AG09309 (cell line): ENCODE measurements at regions not wholly inside any gene's neighbourhood (a gene's known extent, or its start where the extent isn't known, plus 50 kb on each side); places are given as distances from the start of the nearest gene placed in this dataset.

ENCODE experiments used
- DNase-seq: peaks from one replicate; pipeline ENCODE4 v3.0.0-alpha.2; 2010; ENCODE audit warnings: low read depth
- H3K4me3 ChIP-seq: 2 replicates; pipeline ENCODE4 v1.5.1; 2011; ENCODE audit warnings: mild to moderate bottlenecking, low read depth, low read length, moderate library complexity; ENCODE audit not compliant: control insufficient read depth
- TF ChIP-seq, protein P1 (sequence below): IDR thresholded peaks from 2 replicates; pipeline ENCODE4 v1.5.1; 2011; ENCODE audit warnings: mild to moderate bottlenecking, low read depth, low read length, inconsistent platforms; ENCODE audit not compliant: insufficient read depth, control insufficient read depth; ENCODE audit errors: missing control alignments

DNA sequence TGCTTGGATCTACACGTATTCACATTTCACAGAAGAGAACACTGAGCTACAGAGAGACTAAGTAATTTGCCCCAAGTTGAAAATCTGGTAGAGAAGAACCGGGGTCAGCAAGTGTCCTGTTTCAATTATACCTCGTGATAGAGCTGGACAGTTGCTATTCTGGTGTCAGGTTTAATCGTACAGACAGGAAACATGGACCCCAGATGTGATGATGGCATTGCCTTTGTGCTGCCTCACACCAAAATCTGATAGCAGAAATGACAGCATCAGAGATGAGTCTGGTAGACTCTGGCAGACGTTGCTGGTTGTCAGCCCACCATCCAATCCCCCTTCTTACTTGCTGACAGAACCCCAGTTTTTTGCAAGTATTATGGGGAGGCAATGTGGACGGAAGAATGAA, 112.1 kb upstream of the FOXF1 start:
- no peak overlapping the region for H3K4me3 ChIP-seq
- DNase-seq, result no peak
- TF ChIP-seq, protein P1, sequence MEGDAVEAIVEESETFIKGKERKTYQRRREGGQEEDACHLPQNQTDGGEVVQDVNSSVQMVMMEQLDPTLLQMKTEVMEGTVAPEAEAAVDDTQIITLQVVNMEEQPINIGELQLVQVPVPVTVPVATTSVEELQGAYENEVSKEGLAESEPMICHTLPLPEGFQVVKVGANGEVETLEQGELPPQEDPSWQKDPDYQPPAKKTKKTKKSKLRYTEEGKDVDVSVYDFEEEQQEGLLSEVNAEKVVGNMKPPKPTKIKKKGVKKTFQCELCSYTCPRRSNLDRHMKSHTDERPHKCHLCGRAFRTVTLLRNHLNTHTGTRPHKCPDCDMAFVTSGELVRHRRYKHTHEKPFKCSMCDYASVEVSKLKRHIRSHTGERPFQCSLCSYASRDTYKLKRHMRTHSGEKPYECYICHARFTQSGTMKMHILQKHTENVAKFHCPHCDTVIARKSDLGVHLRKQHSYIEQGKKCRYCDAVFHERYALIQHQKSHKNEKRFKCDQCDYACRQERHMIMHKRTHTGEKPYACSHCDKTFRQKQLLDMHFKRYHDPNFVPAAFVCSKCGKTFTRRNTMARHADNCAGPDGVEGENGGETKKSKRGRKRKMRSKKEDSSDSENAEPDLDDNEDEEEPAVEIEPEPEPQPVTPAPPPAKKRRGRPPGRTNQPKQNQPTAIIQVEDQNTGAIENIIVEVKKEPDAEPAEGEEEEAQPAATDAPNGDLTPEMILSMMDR, result no peak

GRCh38 chr16:86398622-86399021, 111.7 kb upstream of the FOXF1 start:
- no peak for DNase-seq
- H3K4me3 ChIP-seq, result no peak overlapping the region
- TF ChIP-seq, protein P1, result no peak

GRCh38 chr16:86401126-86401525, 109.2 kb upstream of the FOXF1 start:
- no peak for DNase-seq
- TF ChIP-seq, protein P1, result no peak

DNA sequence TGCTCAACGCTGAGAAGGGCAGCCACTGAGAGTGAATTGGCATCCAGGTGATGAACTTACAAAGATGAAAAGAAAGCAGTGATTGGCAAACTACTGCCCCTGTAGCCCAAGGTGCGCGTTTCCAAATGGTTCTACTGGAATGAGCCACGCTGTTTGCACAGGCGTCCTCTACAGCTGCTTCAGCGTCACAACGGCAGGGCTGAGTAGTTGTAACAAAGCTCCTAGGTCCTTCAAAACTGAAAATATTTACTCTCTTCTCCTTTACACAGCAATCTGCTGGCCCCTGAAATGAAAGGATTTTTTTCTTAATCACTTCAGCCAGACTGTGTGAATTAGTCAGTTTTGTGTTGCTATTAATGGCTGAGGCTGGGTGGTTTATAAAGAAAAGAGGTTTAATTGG, 107.2 kb upstream of the FOXF1 start:
- H3K4me3 ChIP-seq, result no peak overlapping the region
- DNase-seq, result no peak
- TF ChIP-seq, protein P1, result no peak

More at GRCh38 chr16:86401126-86401525, 109.2 kb upstream of the FOXF1 start:
- H3K4me3 ChIP-seq, result no peak overlapping the region

- TF ChIP-seq, protein P1, result peak; percentile 13
- no peak overlapping the region for H3K4me3 ChIP-seq
- DNase-seq, result no peak
These were observed 106.7 kb upstream of the FOXF1 start for GRCh38 chr16:86403541-86404163.

DNA sequence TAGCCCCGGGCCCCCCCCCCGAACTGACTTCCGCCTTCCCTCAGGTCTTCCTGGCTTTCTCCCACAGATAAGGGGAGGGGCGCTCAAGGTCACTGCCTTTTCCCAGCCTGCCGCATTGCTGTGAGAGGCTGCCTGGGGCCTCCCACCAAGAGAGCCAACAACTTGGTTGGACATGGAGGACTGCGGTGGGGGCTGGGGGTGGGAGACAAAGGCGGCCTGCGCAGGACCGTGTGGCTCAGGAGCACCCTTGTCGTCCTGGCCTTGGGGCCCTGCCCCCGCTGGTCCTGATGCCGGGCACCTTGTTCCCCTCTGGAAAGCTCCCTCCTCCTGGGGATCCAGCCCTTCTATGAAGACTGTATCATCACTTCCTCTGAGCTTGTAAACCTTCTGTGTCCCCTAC, 105.6 kb upstream of the FOXF1 start:
- DNase-seq, result no peak
- TF ChIP-seq, protein P1, result no peak
- H3K4me3 ChIP-seq, result no peak overlapping the region

- no peak overlapping the region for H3K4me3 ChIP-seq
- TF ChIP-seq, protein P1, result no peak
- no peak for DNase-seq
These were observed 105.0 kb upstream of the FOXF1 start for GRCh38 chr16:86405319-86405718.
